ENCODE measurements at regions not wholly inside any gene's neighbourhood (a gene's known extent, or its start where the extent isn't known, plus 50 kb on each side); places are given as distances from the start of the nearest gene placed in this dataset.
A peak's percentile ranks its signal among the peaks of the same experiment; 100 is the strongest.

GRCh38 chr13:29922281-29922821 lies 71.9 kb upstream of the UBL3 start:
- Histone ChIP-seq H3K4me2 (ENCODE audit: insufficient read depth in 1 of 2, low read depth in 2 of 2, low read length in 2 of 2) (no peak overlapping the region), H3K27me3 (replicated peaks in 1 of 4; ENCODE audit: control insufficient read depth in 3 of 4, extremely low read depth in 1 of 4, insufficient read depth in 3 of 4, low read length in 3 of 4) (peaks cover 0 to 7% (median 3%) of the 10 kb centered on the region in 4 experiments; a peak in 3 of 7 replicates), H2BK15ac (ENCODE audit: low read length) (no peak overlapping the region), H3K14ac (ENCODE audit: insufficient read length) (no peak overlapping the region), H3K79me2 (ENCODE audit: control insufficient read depth in 1 of 2, insufficient read depth in 2 of 2, low read length in 2 of 2) (no peaks in the 10 kb centered on the region), H2BK20ac (ENCODE audit: low read length) (no peak overlapping the region), H4K20me1 (replicated peaks in 1 of 2; ENCODE audit: control insufficient read depth in 1 of 2, insufficient read depth in 2 of 2, low read length in 2 of 2) (peaks cover 0 to 2% of the 10 kb centered on the region in 2 experiments), H3K36me3 (ENCODE audit: control insufficient read depth in 2 of 4, insufficient read depth in 4 of 4, low read length in 3 of 4) (no peaks in the 10 kb centered on the region), H3K79me1 (ENCODE audit: low read depth, low read length) (no peaks in the 10 kb centered on the region), H2AK5ac (ENCODE audit: low read depth, low read length) (no peak overlapping the region), H4K5ac (ENCODE audit: insufficient read length, low read depth, low read length) (no peak overlapping the region), H3K27ac (ENCODE audit: low read depth, low read length) (no peak overlapping the region), H2AFZ (ENCODE audit: low read length) (no peak overlapping the region), H3K23ac (ENCODE audit: insufficient read length) (no peak overlapping the region), H4K8ac (ENCODE audit: extremely low read depth, insufficient read depth, low read length) (no peak overlapping the region), H3K4me1 (replicated peaks in 1 of 4; ENCODE audit: control insufficient read depth in 3 of 4, insufficient read depth in 4 of 4, low read length in 3 of 4) (peaks cover 0 to 5% (median 4%) of the 10 kb centered on the region in 4 experiments; a peak in 5 of 7 replicates), H3K4me3 (ENCODE audit: extremely low read depth in 1 of 4, insufficient read depth in 2 of 4, low read depth in 3 of 4, low read length in 4 of 4) (no peak overlapping the region), H2BK120ac (replicated peaks; ENCODE audit: low read depth, low read length) (no peak overlapping the region), H3K56ac (replicated peaks; ENCODE audit: insufficient read length, low read depth, low read length) (no peak overlapping the region), H3K9ac (replicated peaks in 1 of 4; ENCODE audit: extremely low read depth in 1 of 4, low read depth in 3 of 4, low read length in 3 of 4) (no peak overlapping the region), H3K18ac (ENCODE audit: extremely low read depth, low read length) (no peak overlapping the region), H2BK12ac (ENCODE audit: low read depth, low read length) (no peak overlapping the region), H3K9me3 (ENCODE audit: insufficient read depth in 2 of 2, low read depth in 1 of 2, low read length in 1 of 2) (no peaks in the 10 kb centered on the region), H3K4ac (replicated peaks; ENCODE audit: insufficient read length, low read depth, low read length) (no peak overlapping the region), H3K23me2 (ENCODE audit: low read depth, low read length) (peaks cover 4% of the 10 kb centered on the region; the same call in 1 of the 2 replicates), H4K91ac (replicated peaks; ENCODE audit: insufficient read length, low read length) (peak overlapping the region; percentile 52), H2BK5ac (ENCODE audit: low read depth, low read length) (no peak overlapping the region)
- WGBS, 2 experiments (ENCODE audit: extremely low coverage in 1 of 2, insufficient coverage in 1 of 2, insufficient read length in 1 of 2, insufficient replicate concordance in 2 of 2, low coverage in 1 of 2, low lambda C conversion rate in 2 of 2, missing lambda C conversion rate in 1 of 2): 84% methylated on average over 7 of the region's 7 CpGs; no CpG with 5 or more reads in 1 of the 2 experiments
- CTCF ChIA-PET (ENCODE audit: partially characterized antibody): interaction anchor here (1.0 to 7.1 kb wide), 9 partner anchors 10 to 157 kb away, joined by 3 to 97 read pairs (median 6); no protein-coding TSS in a partner anchor
- no peak for TF ChIP-seq GTF2F1 (IDR thresholded peaks at IDR 0.05; ENCODE audit: borderline replicate concordance, low read depth, low read length)
- no peak for TF ChIP-seq CBX5 (IDR thresholded peaks at IDR 0.05; ENCODE audit: low read depth, low read length)
- peak; percentile 34; the same call in 1 of the 2 replicates for TF ChIP-seq BACH1 (IDR thresholded peaks at IDR 0.05; ENCODE audit: low read length)
- peak; percentile 79 for TF ChIP-seq MAFK (IDR thresholded peaks at IDR 0.05; ENCODE audit: low read depth, low read length)
- TF ChIP-seq KDM4A (IDR thresholded peaks at IDR 0.05; ENCODE audit: low read depth, low read length, severe bottlenecking): no peak
- TF ChIP-seq SIN3A (conservative IDR thresholded peaks at IDR 0.05 in 1 of 2, IDR thresholded peaks at IDR 0.05 in 1 of 2; ENCODE audit: low read depth in 1 of 2, low read length in 2 of 2): no peak
- FAIRE-seq (no peak), DNase-seq (ENCODE audit: low read depth in 1 of 2, low spot score in 2 of 2) (no peak)
- POLR2A ChIA-PET (ENCODE audit: partially characterized antibody): interaction anchor here (1.5 kb wide), 1 partner anchor 72 kb away, joined by 5 read pairs; the partner anchor contains the start of gene UBL3
